Esophagus mucosa (tissue), 1 donor: ENCODE measurements at regions not wholly inside any gene's neighbourhood (a gene's known extent, or its start where the extent isn't known, plus 50 kb on each side); places are given as distances from the start of the nearest gene placed in this dataset.
A peak's percentile ranks its signal among the peaks of the same experiment; 100 is the strongest.
"Not testable (repeated sequence)": the region's sequence is repeated elsewhere in the genome, so short reads cannot be mapped to it uniquely, and the experiment has no call there.

Experiments used
- ATAC-seq: fragments of 200-7000 bp; cut with Tn5 transposase; one replicate; pipeline ENCODE4 v1.9.1; 2020
- donor health status: DM: yes; HTN: yes; CAD: no.

- ATAC-seq = no peak
These were observed 200.0 kb upstream of the GK2 start for GRCh38 chr4:79607979-79608378.

GRCh38 chr4:79604152-79604551, 196.1 kb upstream of the GK2 start:
- no peak for ATAC-seq

- no peak for ATAC-seq
These were observed 195.7 kb upstream of the GK2 start for GRCh38 chr4:79603681-79604080.

- no peak for ATAC-seq
These were observed 191.7 kb upstream of the GK2 start for GRCh38 chr4:79599691-79600090.

GRCh38 chr4:79598801-79599200, 190.8 kb upstream of the GK2 start:
- ATAC-seq = no peak

- no peak for ATAC-seq
These were observed 190.2 kb upstream of the GK2 start for GRCh38 chr4:79598214-79598613.

- peak; percentile 79 for ATAC-seq
These were observed 189.2 kb upstream of the GK2 start for GRCh38 chr4:79597266-79597665.

- ATAC-seq = not testable (repeated sequence)
These were observed 184.2 kb upstream of the GK2 start for GRCh38 chr4:79592218-79592617.

GRCh38 chr4:79588679-79589078, 180.7 kb upstream of the GK2 start:
- peak; percentile 46 for ATAC-seq

GRCh38 chr4:79587207-79587606, 179.2 kb upstream of the GK2 start:
- not testable (repeated sequence) for ATAC-seq

GRCh38 chr4:79585834-79586233, 177.8 kb upstream of the GK2 start:
- ATAC-seq = no peak

- no peak for ATAC-seq
These were observed 177.3 kb upstream of the GK2 start for GRCh38 chr4:79585330-79585729.

- no peak for ATAC-seq
These were observed 176.9 kb upstream of the GK2 start for GRCh38 chr4:79584902-79585301.

- ATAC-seq = no peak
These were observed 176.3 kb upstream of the GK2 start for GRCh38 chr4:79584352-79584751.

GRCh38 chr4:79578606-79579005, 170.6 kb upstream of the GK2 start:
- no peak for ATAC-seq

GRCh38 chr4:79576429-79576753, 168.4 kb upstream of the GK2 start:
- ATAC-seq = peak; percentile 87

GRCh38 chr4:79575709-79576428, 167.8 kb upstream of the GK2 start:
- ATAC-seq = no peak

- ATAC-seq = no peak
These were observed 166.9 kb upstream of the GK2 start for GRCh38 chr4:79574741-79575451.

GRCh38 chr4:79563219-79563618, 155.2 kb upstream of the GK2 start:
- ATAC-seq = no peak

- no peak for ATAC-seq
These were observed 153.7 kb upstream of the GK2 start for GRCh38 chr4:79561751-79562150.

- ATAC-seq = not testable (repeated sequence)
These were observed 151.4 kb upstream of the GK2 start for GRCh38 chr4:79559398-79559797.

- ATAC-seq = no peak
These were observed 144.3 kb upstream of the GK2 start for GRCh38 chr4:79552311-79552710.

- no peak for ATAC-seq
These were observed 143.5 kb upstream of the GK2 start for GRCh38 chr4:79551555-79551954.

GRCh38 chr4:79547851-79548250, 139.8 kb upstream of the GK2 start:
- no peak for ATAC-seq

GRCh38 chr4:79545292-79545691, 137.3 kb upstream of the GK2 start:
- ATAC-seq = not testable (repeated sequence)
